A549 (cell line): ENCODE measurements at regions not wholly inside any gene's neighbourhood (a gene's known extent, or its start where the extent isn't known, plus 50 kb on each side); places are given as distances from the start of the nearest gene placed in this dataset.

Experiments used
- ATAC-seq, 2 experiments: fragments of 200-7000 bp in 1 of 2; fragments of >200 bp in 1 of 2; cut with Nextera tagmentation in 1 of 2; cut with Tn5 transposase in 1 of 2; 3 replicates each; pipeline versions ENCODE4 v1.8.0 to v1.9.1; 2018 to 2020; ENCODE audit warnings: mild to moderate bottlenecking in 1 of 2, moderate library complexity in 1 of 2
- CTCF ChIA-PET: fragments of 300-600 bp; sonication (Branson Sonifier 250); formaldehyde crosslinking; extraction: SDS; loops from one replicate; lab custom pipeline; 2021; ENCODE audit warnings: antibody characterized with exemption, inconsistent platforms; lab: Yijun Ruan, JAX
- POLR2A ChIA-PET: fragments of 350-600 bp; formaldehyde crosslinking; extraction: SDS; loops from one replicate; lab custom pipeline; 2021; ENCODE audit warnings: antibody characterized with exemption, inconsistent platforms; lab: Yijun Ruan, JAX
- DNase-seq, 2 experiments: peaks; one replicate each; pipeline versions ENCODE4 v3.0.0 to v3.0.0-alpha.2; 2011 to 2016; ENCODE audit warnings: low read depth in 1 of 2, low spot score in 1 of 2
- FAIRE-seq: peaks from 2 replicates; lab custom pipeline; 2011; peaks lifted over from hg19 to GRCh38; lab: Jason Lieb, UNC
- H3K27ac ChIP-seq, 2 experiments: fragments of >200 bp; sonication (Bioruptor Twin); formaldehyde crosslinking; 3 replicates each; pipeline ENCODE4 v1.5.1; 2016 to 2017
- H3K4me1 ChIP-seq: fragments of >200 bp; sonication (Bioruptor Twin); formaldehyde crosslinking; 3 replicates; pipeline ENCODE4 v1.6.1; 2016
- H3K4me2 ChIP-seq: fragments of >200 bp; sonication (Bioruptor Twin); formaldehyde crosslinking; 3 replicates; pipeline ENCODE4 v1.6.1; 2016
- H3K4me3 ChIP-seq: fragments of >200 bp; sonication (Bioruptor Twin); formaldehyde crosslinking; 3 replicates; pipeline ENCODE4 v1.5.1; 2016
- H3K9me3 ChIP-seq: fragments of >200 bp; sonication (Bioruptor Twin); formaldehyde crosslinking; 3 replicates; pipeline ENCODE4 v1.6.1; 2016
- ATOH8 ChIP-seq: fragments of 250-450 bp; sonication (Bioruptor Pico); IDR thresholded peaks from 2 replicates; pipeline ENCODE4 v1.5.0; 2020; ENCODE audit warnings: low read depth, mild to moderate bottlenecking, moderate library complexity
- BHLHE40 ChIP-seq: IDR thresholded peaks from 2 replicates; pipeline ENCODE4 v1.6.1; 2012; ENCODE audit warnings: low read depth, low read length, inconsistent platforms
- CBX2 ChIP-seq: fragments of 200-600 bp; sonication (generic); IDR thresholded peaks from 2 replicates; pipeline ENCODE4 v1.6.1; 2016; ENCODE audit warnings: low read depth, mild to moderate bottlenecking, borderline replicate concordance
- CHD2 ChIP-seq: fragments of 150-350 bp; IDR thresholded peaks from 2 replicates; pipeline ENCODE4 v1.6.1; 2014; ENCODE audit warnings: low read length; ENCODE audit not compliant: partially characterized antibody
- CHD4 ChIP-seq: fragments of 200-600 bp; sonication (generic); IDR thresholded peaks from 2 replicates; pipeline ENCODE4 v1.6.1; 2016; ENCODE audit warnings: antibody characterized with exemption, mild to moderate bottlenecking, borderline replicate concordance
- ESRRA ChIP-seq: fragments of 150-350 bp; IDR thresholded peaks from 2 replicates; pipeline ENCODE4 v1.6.1; 2014; ENCODE audit warnings: mild to moderate bottlenecking, low read length, borderline replicate concordance
- FOSB ChIP-seq: fragments of 250-450 bp; sonication (Bioruptor Pico); IDR thresholded peaks from 2 replicates; pipeline ENCODE4 v1.5.0; 2020; ENCODE audit warnings: mild to moderate bottlenecking, moderate library complexity
- FOXS1 ChIP-seq: fragments of 250-450 bp; sonication (Bioruptor Pico); IDR thresholded peaks from 2 replicates; pipeline ENCODE4 v1.5.0; 2020; ENCODE audit warnings: mild to moderate bottlenecking, moderate library complexity
- HDAC2 ChIP-seq: fragments of 200-600 bp; sonication (generic); IDR thresholded peaks from 2 replicates; pipeline ENCODE4 v1.6.1; 2016
- HMGXB4 ChIP-seq: fragments of 250-450 bp; sonication (Bioruptor Pico); IDR thresholded peaks from 2 replicates; pipeline ENCODE4 v1.5.0; 2021; ENCODE audit warnings: mild to moderate bottlenecking, moderate library complexity, borderline replicate concordance
- HOXB5 ChIP-seq: fragments of 250-450 bp; sonication (Bioruptor Pico); IDR thresholded peaks from 2 replicates; pipeline ENCODE4 v1.5.0; 2020; ENCODE audit warnings: mild to moderate bottlenecking, moderate library complexity
- KDM5A ChIP-seq: fragments of 200-600 bp; sonication (generic); IDR thresholded peaks from 2 replicates; pipeline ENCODE4 v1.6.1; 2016; ENCODE audit warnings: antibody characterized with exemption, mild to moderate bottlenecking
- NPAS2 ChIP-seq: fragments of 250-450 bp; sonication (Bioruptor Pico); IDR thresholded peaks from 2 replicates; pipeline ENCODE4 v1.8.0; 2022; ENCODE audit warnings: mild to moderate bottlenecking, moderate library complexity, borderline replicate concordance
- PHF8 ChIP-seq: fragments of 200-600 bp; sonication (generic); IDR thresholded peaks from 2 replicates; pipeline ENCODE4 v1.6.1; 2016; ENCODE audit warnings: low read depth, mild to moderate bottlenecking, antibody characterized with exemption, moderate library complexity, borderline replicate concordance
- POLR2A ChIP-seq: IDR thresholded peaks from 2 replicates; pipeline ENCODE4 v1.6.1; 2012; ENCODE audit warnings: mild to moderate bottlenecking, low read length
- RAD21 ChIP-seq, 2 experiments: fragments of >200 bp in 1 of 2; sonication (Bioruptor Twin) in 1 of 2; formaldehyde crosslinking in 1 of 2; IDR thresholded peaks in 1 of 2; conservative IDR thresholded peaks in 1 of 2; 2 replicates in 1 of 2; 3 replicates in 1 of 2; pipeline ENCODE4 v1.6.1; 2012 to 2018; ENCODE audit warnings: inconsistent platforms in 1 of 2
- RNF2 ChIP-seq: fragments of 200-600 bp; sonication (generic); IDR thresholded peaks from 2 replicates; pipeline ENCODE4 v1.6.1; 2016; ENCODE audit warnings: low read depth, mild to moderate bottlenecking, antibody characterized with exemption, moderate library complexity, borderline replicate concordance
- WGBS: methylation state at CpG from one replicate; pipeline ENCODE4 v1.1.6; 2017; ENCODE audit errors: missing lambda C conversion rate; 5-methylcytosine and 5-hydroxymethylcytosine counted together
- TF ChIP-seq, protein P1 (sequence below): IDR thresholded peaks from 2 replicates; pipeline ENCODE4 v1.6.1; 2012

DNA sequence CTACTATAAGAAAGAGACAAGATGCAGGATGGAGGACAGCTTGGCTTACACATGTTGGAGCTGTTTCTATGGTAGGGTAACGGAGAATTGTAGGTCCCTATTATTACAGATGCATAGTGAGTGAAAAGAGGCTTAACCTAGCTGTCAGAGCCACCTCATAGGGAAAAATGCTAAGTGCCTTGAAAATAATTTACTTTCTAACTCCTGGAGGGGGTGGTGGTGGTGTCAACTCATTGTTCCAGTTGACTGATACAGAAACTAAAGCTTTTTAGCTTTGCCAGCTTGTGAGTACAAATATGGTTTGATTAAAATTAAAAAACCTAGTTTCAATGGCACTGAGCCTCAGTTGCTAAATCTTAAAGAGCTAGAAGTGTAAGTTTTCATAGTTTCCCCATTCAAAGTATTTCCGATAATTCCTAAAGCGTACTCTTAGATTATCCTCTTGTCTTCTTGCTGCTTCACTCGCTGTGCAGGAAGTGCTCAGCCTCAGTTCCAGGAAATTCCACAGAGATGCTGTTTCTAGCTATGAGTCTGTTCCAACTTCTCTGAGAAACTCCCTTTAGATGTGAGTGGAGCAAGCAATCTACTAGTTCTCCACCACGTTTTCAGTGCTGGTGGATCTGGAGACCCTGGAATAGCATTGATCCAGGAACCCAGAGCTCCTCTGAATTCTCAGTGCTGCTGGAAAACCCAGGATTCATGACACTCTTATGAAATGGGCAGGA lies 265.2 kb downstream of the DMAC1 start:
- ATAC-seq, result no peak
- Histone ChIP-seq H3K9me3 (no peaks in the 10 kb centered on the region), H3K4me1 (no peaks in the 10 kb centered on the region), H3K27ac (no peak overlapping the region), H3K4me3 (no peak overlapping the region), H3K4me2 (no peak overlapping the region)
- WGBS, result 47% methylated on average over 5 of the region's 5 CpGs
- FAIRE-seq, result no peak
- CTCF ChIA-PET, result interaction anchor here (0.6 to 2.5 kb wide), 4 partner anchors 19 to 482 kb away, joined by 3 to 12 read pairs (median 5); no protein-coding TSS in a partner anchor
- DNase-seq, result no peak
- POLR2A ChIA-PET, result no interaction called here
- TF ChIP-seq FOSB (CRISPR knock-in tag), result no peak
- TF ChIP-seq NPAS2 (CRISPR knock-in tag), result no peak
- no peak for TF ChIP-seq CHD4
- no peak for TF ChIP-seq ATOH8 (CRISPR knock-in tag)
- no peak for TF ChIP-seq ESRRA
- TF ChIP-seq POLR2A, result no peak
- TF ChIP-seq HOXB5 (CRISPR knock-in tag), result no peak
- TF ChIP-seq CBX2, result no peak
- TF ChIP-seq, protein P1, sequence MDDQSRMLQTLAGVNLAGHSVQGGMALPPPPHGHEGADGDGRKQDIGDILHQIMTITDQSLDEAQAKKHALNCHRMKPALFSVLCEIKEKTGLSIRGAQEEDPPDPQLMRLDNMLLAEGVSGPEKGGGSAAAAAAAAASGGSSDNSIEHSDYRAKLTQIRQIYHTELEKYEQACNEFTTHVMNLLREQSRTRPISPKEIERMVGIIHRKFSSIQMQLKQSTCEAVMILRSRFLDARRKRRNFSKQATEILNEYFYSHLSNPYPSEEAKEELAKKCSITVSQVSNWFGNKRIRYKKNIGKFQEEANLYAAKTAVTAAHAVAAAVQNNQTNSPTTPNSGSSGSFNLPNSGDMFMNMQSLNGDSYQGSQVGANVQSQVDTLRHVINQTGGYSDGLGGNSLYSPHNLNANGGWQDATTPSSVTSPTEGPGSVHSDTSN, result no peak
- TF ChIP-seq KDM5A, result no peak

DNA sequence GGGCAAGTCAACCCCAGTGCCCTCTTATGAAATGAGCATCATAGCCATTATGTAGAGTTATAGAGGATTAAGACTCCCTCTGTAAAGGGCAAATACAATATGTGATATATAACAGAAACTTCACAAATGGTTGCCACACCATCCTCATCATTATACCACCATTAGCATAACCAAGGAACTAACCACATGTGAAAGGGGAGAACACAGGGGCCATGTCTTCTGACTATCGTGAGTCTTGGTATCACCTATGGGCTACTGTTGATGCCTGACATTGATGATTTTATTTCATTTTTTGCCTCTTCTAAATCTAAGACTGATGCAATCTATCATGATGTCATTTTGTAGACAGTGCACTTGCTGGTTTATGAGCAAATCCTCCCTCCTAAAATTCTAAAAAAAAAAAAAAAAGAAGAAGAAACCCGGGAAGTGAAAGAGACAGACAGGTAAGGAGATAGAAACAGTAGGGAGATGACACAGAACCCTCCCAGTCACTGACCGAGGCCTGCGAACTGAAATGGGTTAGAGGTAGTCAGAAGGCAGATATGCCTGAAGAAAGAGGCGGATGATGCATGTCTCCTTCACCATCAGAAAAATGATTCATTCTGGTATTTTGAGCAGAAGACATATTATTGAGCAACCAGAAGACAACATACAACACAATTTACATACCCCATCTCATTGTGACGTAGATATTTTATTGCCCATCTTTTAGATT lies 266.0 kb downstream of the DMAC1 start:
- no peak for ATAC-seq
- WGBS, result 56% methylated on average over 6 of the region's 6 CpGs
- Histone ChIP-seq H3K4me2 (no peak overlapping the region), H3K9me3 (no peaks in the 10 kb centered on the region), H3K4me1 (no peaks in the 10 kb centered on the region)
- POLR2A ChIA-PET, result no interaction called here
- no peak for TF ChIP-seq HDAC2
- TF ChIP-seq FOXS1 (CRISPR knock-in tag), result no peak
- TF ChIP-seq FOSB (CRISPR knock-in tag), result no peak
- TF ChIP-seq RNF2, result no peak
- no peak for TF ChIP-seq BHLHE40
- no peak for TF ChIP-seq RAD21 (conservative IDR thresholded peaks at IDR 0.05 in 1 of 2, IDR thresholded peaks at IDR 0.05 in 1 of 2)
- TF ChIP-seq CHD2, result no peak
- TF ChIP-seq PHF8, result no peak
- TF ChIP-seq HOXB5 (CRISPR knock-in tag), result no peak
- no peak for TF ChIP-seq HMGXB4 (CRISPR knock-in tag)
- TF ChIP-seq, all 56 proteins: peak for 0
- H3K4me3 ChIP-seq, result no peak overlapping the region
- FAIRE-seq, result no peak
- no peak for DNase-seq
- CTCF ChIA-PET, result interaction anchor here (1.3 to 2.5 kb wide), 3 partner anchors 8 to 481 kb away, joined by 3 to 12 read pairs (median 7); no protein-coding TSS in a partner anchor
- no peak overlapping the region for H3K27ac ChIP-seq
